ENCODE measurements at regions not wholly inside any gene's neighbourhood (a gene's known extent, or its start where the extent isn't known, plus 50 kb on each side); places are given as distances from the start of the nearest gene placed in this dataset.

GRCh38 chr21:17082843-17083483, 429.9 kb upstream of the CXADR start:
- TF ChIP-seq, protein P1, sequence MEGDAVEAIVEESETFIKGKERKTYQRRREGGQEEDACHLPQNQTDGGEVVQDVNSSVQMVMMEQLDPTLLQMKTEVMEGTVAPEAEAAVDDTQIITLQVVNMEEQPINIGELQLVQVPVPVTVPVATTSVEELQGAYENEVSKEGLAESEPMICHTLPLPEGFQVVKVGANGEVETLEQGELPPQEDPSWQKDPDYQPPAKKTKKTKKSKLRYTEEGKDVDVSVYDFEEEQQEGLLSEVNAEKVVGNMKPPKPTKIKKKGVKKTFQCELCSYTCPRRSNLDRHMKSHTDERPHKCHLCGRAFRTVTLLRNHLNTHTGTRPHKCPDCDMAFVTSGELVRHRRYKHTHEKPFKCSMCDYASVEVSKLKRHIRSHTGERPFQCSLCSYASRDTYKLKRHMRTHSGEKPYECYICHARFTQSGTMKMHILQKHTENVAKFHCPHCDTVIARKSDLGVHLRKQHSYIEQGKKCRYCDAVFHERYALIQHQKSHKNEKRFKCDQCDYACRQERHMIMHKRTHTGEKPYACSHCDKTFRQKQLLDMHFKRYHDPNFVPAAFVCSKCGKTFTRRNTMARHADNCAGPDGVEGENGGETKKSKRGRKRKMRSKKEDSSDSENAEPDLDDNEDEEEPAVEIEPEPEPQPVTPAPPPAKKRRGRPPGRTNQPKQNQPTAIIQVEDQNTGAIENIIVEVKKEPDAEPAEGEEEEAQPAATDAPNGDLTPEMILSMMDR (IDR thresholded peaks at IDR 0.05 in 4 of 5, conservative IDR thresholded peaks at IDR 0.05 in 1 of 5): no peak
- TF ChIP-seq POLR2A (IDR thresholded peaks at IDR 0.05): no peak

Data from gastrocnemius medialis (tissue), 4 donors.